Activated CD8-positive, alpha-beta T cell treated with anti-CD3 and anti-CD28 coated beads for 36 hours (primary cell): ENCODE measurements at regions not wholly inside any gene's neighbourhood (a gene's known extent, or its start where the extent isn't known, plus 50 kb on each side); places are given as distances from the start of the nearest gene placed in this dataset.

Experiments used
- ATAC-seq: fragments of 200-7000 bp; cut with Tn5 transposase; one replicate; pipeline ENCODE4 v1.10.0; 2021; ENCODE audit warnings: mild to moderate bottlenecking, moderate library complexity
- CTCF ChIA-PET: fragments of 350-600 bp; sonication (Branson Sonifier 250); formaldehyde crosslinking; loops from one replicate; lab custom pipeline; 2021; ENCODE audit warnings: antibody characterized with exemption; lab: Charles Lee
- POLR2A ChIA-PET: fragments of 350-600 bp; sonication (Branson Sonifier 250); formaldehyde crosslinking; loops from one replicate; lab custom pipeline; 2021; ENCODE audit warnings: antibody characterized with exemption; lab: Charles Lee
- DNase-seq: peaks from one replicate; pipeline ENCODE4 v3.0.0-alpha.2; 2020
- H3K27ac Mint-ChIP-seq: one replicate; pipeline ENCODE4 v1.8.0; 2021; ENCODE audit warnings: mild to moderate bottlenecking, mixed read lengths
- H3K27me3 Mint-ChIP-seq: one replicate; pipeline ENCODE4 v1.8.0; 2021; ENCODE audit warnings: mixed read lengths
- H3K36me3 Mint-ChIP-seq: one replicate; pipeline ENCODE4 v1.8.0; 2021; ENCODE audit warnings: low read depth, mixed read lengths
- H3K4me1 Mint-ChIP-seq: one replicate; pipeline ENCODE4 v1.8.0; 2021; ENCODE audit warnings: low read depth, mixed read lengths
- H3K4me3 Mint-ChIP-seq: one replicate; pipeline ENCODE4 v1.8.0; 2021; ENCODE audit warnings: mild to moderate bottlenecking, moderate library complexity, mixed read lengths
- H3K9me3 Mint-ChIP-seq: one replicate; pipeline ENCODE4 v1.8.0; 2021; ENCODE audit warnings: mixed read lengths
- CTCF ChIP-seq: fragments of 200-600 bp; IDR thresholded peaks from one replicate; pipeline ENCODE4 v1.8.0; 2022; ENCODE audit warnings: antibody characterized with exemption, mild to moderate bottlenecking
- intact Hi-C: fragments of 100-400 bp; cut with micrococcal nuclease; formaldehyde crosslinking; loops from one replicate; pipeline ENCODE4 v1.10.0; 2022

- TF ChIP-seq CTCF = no peak
- POLR2A ChIA-PET = no interaction called here
- Mint-ChIP-seq H3K27me3 (no peaks in the 10 kb centered on the region), H3K4me1 (no peaks in the 10 kb centered on the region), H3K4me3 (no peak overlapping the region), H3K36me3 (no peaks in the 10 kb centered on the region), H3K9me3 (peaks cover 1% of the 10 kb centered on the region), H3K27ac (no peak overlapping the region)
- intact Hi-C loops = no loop called here
- CTCF ChIA-PET = no interaction called here
- ATAC-seq (no peak), DNase-seq (no peak)
Measured at GRCh38 chr11:24295360-24295759, 201.5 kb upstream of the LUZP2 start.

GRCh38 chr11:24297461-24297860 is 199.4 kb upstream of the LUZP2 start:
- no peak overlapping the region for H3K27ac Mint-ChIP-seq
- no peaks in the 10 kb centered on the region for H3K27me3 Mint-ChIP-seq
- intact Hi-C loops = no loop called here
- H3K9me3 Mint-ChIP-seq = peaks cover 2% of the 10 kb centered on the region
- ChIA-PET POLR2A (no interaction called here), CTCF (no interaction called here)
- H3K36me3 Mint-ChIP-seq = no peaks in the 10 kb centered on the region
- H3K4me1 Mint-ChIP-seq = no peaks in the 10 kb centered on the region
- DNase-seq (no peak), ATAC-seq (no peak)
- no peak overlapping the region for H3K4me3 Mint-ChIP-seq
- no peak for TF ChIP-seq CTCF

- H3K4me1 Mint-ChIP-seq = no peaks in the 10 kb centered on the region
- CTCF ChIA-PET = no interaction called here
- ATAC-seq = no peak
- DNase-seq = no peak
- no peak overlapping the region for H3K4me3 Mint-ChIP-seq
- no peak overlapping the region for H3K27ac Mint-ChIP-seq
- peaks cover 1% of the 10 kb centered on the region for H3K9me3 Mint-ChIP-seq
- intact Hi-C loops = no loop called here
- TF ChIP-seq CTCF = no peak
- POLR2A ChIA-PET = no interaction called here
- H3K36me3 Mint-ChIP-seq = no peaks in the 10 kb centered on the region
- H3K27me3 Mint-ChIP-seq = no peaks in the 10 kb centered on the region
Measured at GRCh38 chr11:24298146-24298545, 198.7 kb upstream of the LUZP2 start.

GRCh38 chr11:24311974-24312373 is 184.9 kb upstream of the LUZP2 start:
- Mint-ChIP-seq H3K27ac (no peak overlapping the region), H3K27me3 (no peaks in the 10 kb centered on the region), H3K4me1 (no peaks in the 10 kb centered on the region), H3K4me3 (no peak overlapping the region), H3K9me3 (peaks cover 7% of the 10 kb centered on the region), H3K36me3 (no peaks in the 10 kb centered on the region)
- no peak for ATAC-seq
- intact Hi-C loops = no loop called here
- CTCF ChIA-PET = no interaction called here
- DNase-seq = no peak
- no peak for TF ChIP-seq CTCF
- POLR2A ChIA-PET = no interaction called here

- no peaks in the 10 kb centered on the region for H3K4me1 Mint-ChIP-seq
- POLR2A ChIA-PET = no interaction called here
- H3K36me3 Mint-ChIP-seq = no peaks in the 10 kb centered on the region
- H3K27me3 Mint-ChIP-seq = no peaks in the 10 kb centered on the region
- H3K4me3 Mint-ChIP-seq = no peak overlapping the region
- CTCF ChIA-PET = no interaction called here
- ATAC-seq (no peak), DNase-seq (no peak)
- intact Hi-C loops = no loop called here
- no peak for TF ChIP-seq CTCF
- peaks cover 9% of the 10 kb centered on the region for H3K9me3 Mint-ChIP-seq
- H3K27ac Mint-ChIP-seq = no peak overlapping the region
Measured at GRCh38 chr11:24312464-24313238, 184.2 kb upstream of the LUZP2 start.
